Neural progenitor cell (in vitro differentiated cells): ENCODE measurements at regions not wholly inside any gene's neighbourhood (a gene's known extent, or its start where the extent isn't known, plus 50 kb on each side); places are given as distances from the start of the nearest gene placed in this dataset.

ENCODE experiments used
- EZH2 ChIP-seq: fragments of 200-600 bp; sonication (generic); IDR thresholded peaks from 2 replicates; pipeline ENCODE4 v1.6.1; 2017; ENCODE audit warnings: antibody characterized with exemption, mild to moderate bottlenecking, moderate library complexity
- EZH2phosphoT487 ChIP-seq: fragments of 200-600 bp; sonication (generic); IDR thresholded peaks from 2 replicates; pipeline ENCODE4 v1.6.1; 2017; ENCODE audit warnings: antibody characterized with exemption
- TF ChIP-seq, protein P1 (sequence below): fragments of 200-600 bp; sonication (generic); IDR thresholded peaks from 2 replicates; pipeline ENCODE4 v1.5.1; 2017; ENCODE audit warnings: antibody characterized with exemption, mild to moderate bottlenecking

DNA sequence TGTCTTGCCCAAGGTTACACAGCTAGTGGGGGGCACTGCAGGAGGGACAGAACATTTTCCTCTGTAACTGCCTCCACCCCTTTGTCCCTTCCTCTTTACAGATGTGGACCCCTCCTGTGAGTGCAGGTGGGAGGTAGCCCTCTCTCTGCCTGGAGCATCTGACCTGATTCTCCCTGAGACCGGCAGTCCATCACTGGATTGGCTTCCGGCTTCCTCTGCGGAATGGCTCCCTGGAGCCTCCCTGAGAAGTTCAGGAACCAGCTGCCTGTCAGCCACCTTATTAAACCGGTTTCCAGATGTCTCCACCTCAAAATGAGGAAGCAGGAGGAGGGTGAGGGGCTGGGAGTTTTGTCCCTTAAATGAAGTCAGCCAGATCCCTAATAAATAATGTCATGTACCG lies 67.3 kb upstream of the TNP1 start:
- TF ChIP-seq, protein P1, sequence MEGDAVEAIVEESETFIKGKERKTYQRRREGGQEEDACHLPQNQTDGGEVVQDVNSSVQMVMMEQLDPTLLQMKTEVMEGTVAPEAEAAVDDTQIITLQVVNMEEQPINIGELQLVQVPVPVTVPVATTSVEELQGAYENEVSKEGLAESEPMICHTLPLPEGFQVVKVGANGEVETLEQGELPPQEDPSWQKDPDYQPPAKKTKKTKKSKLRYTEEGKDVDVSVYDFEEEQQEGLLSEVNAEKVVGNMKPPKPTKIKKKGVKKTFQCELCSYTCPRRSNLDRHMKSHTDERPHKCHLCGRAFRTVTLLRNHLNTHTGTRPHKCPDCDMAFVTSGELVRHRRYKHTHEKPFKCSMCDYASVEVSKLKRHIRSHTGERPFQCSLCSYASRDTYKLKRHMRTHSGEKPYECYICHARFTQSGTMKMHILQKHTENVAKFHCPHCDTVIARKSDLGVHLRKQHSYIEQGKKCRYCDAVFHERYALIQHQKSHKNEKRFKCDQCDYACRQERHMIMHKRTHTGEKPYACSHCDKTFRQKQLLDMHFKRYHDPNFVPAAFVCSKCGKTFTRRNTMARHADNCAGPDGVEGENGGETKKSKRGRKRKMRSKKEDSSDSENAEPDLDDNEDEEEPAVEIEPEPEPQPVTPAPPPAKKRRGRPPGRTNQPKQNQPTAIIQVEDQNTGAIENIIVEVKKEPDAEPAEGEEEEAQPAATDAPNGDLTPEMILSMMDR: no peak
- TF ChIP-seq EZH2phosphoT487: no peak
- TF ChIP-seq EZH2: no peak
